HFF-Myc (cell line): ENCODE measurements at regions not wholly inside any gene's neighbourhood (a gene's known extent, or its start where the extent isn't known, plus 50 kb on each side); places are given as distances from the start of the nearest gene placed in this dataset.

ENCODE experiments used
- DNase-seq: peaks from one replicate; pipeline ENCODE4 v3.0.0-alpha.2; 2011; ENCODE audit warnings: low read depth; ENCODE audit errors: extremely low read depth
- H3K4me3 ChIP-seq: replicated peaks from 2 replicates; pipeline ENCODE4 v1.5.1; 2011; ENCODE audit warnings: low read depth, mild to moderate bottlenecking, control low read depth, low read length
- CTCF ChIP-seq: IDR thresholded peaks from 2 replicates; pipeline ENCODE4 v1.5.1; 2012; ENCODE audit warnings: mild to moderate bottlenecking, low read depth, low read length, control low read depth; ENCODE audit errors: missing control alignments

- DNase-seq: no peak
- H3K4me3 ChIP-seq: no peak overlapping the region
- no peak for TF ChIP-seq CTCF
Observed at GRCh38 chr3:107428051-107428858, 51.0 kb downstream of the CCDC54 start.

GRCh38 chr3:107429320-107430181 lies 52.3 kb downstream of the CCDC54 start:
- H3K4me3 ChIP-seq: peak overlapping the region; percentile 34
- DNase-seq: peak; percentile 57
- TF ChIP-seq CTCF: peak; percentile 90

GRCh38 chr3:107430214-107430995 lies 53.2 kb downstream of the CCDC54 start:
- H3K4me3 ChIP-seq: peak overlapping the region; percentile 56
- TF ChIP-seq CTCF: no peak
- no peak for DNase-seq

GRCh38 chr3:107430996-107431245 lies 53.7 kb downstream of the CCDC54 start:
- peak overlapping the region; percentile 56 for H3K4me3 ChIP-seq
- no peak for TF ChIP-seq CTCF
- no peak for DNase-seq

GRCh38 chr3:107431246-107432012 lies 54.2 kb downstream of the CCDC54 start:
- peak overlapping the region; percentile 56 for H3K4me3 ChIP-seq
- no peak for TF ChIP-seq CTCF
- no peak for DNase-seq

GRCh38 chr3:107432013-107432515 lies 54.8 kb downstream of the CCDC54 start:
- no peak for DNase-seq
- peak overlapping the region; percentile 56 for H3K4me3 ChIP-seq
- no peak for TF ChIP-seq CTCF
